ENCODE measurements at regions not wholly inside any gene's neighbourhood (a gene's known extent, or its start where the extent isn't known, plus 50 kb on each side); places are given as distances from the start of the nearest gene placed in this dataset.

- no peak for TF ChIP-seq CTCF (conservative IDR thresholded peaks at IDR 0.05; ENCODE audit: low read depth, low read length)
- TF ChIP-seq EZH2phosphoT487 (IDR thresholded peaks at IDR 0.05; ENCODE audit: borderline replicate concordance, low read length) = no peak
- TF ChIP-seq EZH2 (IDR thresholded peaks at IDR 0.05; ENCODE audit: low read length, unreplicated experiment) = no peak
Measured at GRCh38 chr20:3307078-3307477, 68.1 kb upstream of the SLC4A11 start.
